Dedifferentiated amniotic fluid mesenchymal stem cell (primary cell): ENCODE measurements at regions not wholly inside any gene's neighbourhood (a gene's known extent, or its start where the extent isn't known, plus 50 kb on each side); places are given as distances from the start of the nearest gene placed in this dataset.

Experiments
- DNase-seq: peaks from one replicate; pipeline ENCODE4 v3.0.0-alpha.2; 2016; ENCODE audit errors: extremely low spot score

- no peak for DNase-seq
Observed at GRCh38 chr5:27503813-27504212, 465.4 kb upstream of the CDH9 start.

GRCh38 chr5:27502236-27502635 lies 463.9 kb upstream of the CDH9 start:
- no peak for DNase-seq

- no peak for DNase-seq
Observed at GRCh38 chr5:27497491-27497890, 459.1 kb upstream of the CDH9 start.

- no peak for DNase-seq
Observed at GRCh38 chr5:27494887-27495286, 456.5 kb upstream of the CDH9 start.

GRCh38 chr5:27491746-27492439 lies 453.5 kb upstream of the CDH9 start:
- no peak for DNase-seq

GRCh38 chr5:27491047-27491446 lies 452.7 kb upstream of the CDH9 start:
- DNase-seq, result no peak

GRCh38 chr5:27489701-27490100 lies 451.3 kb upstream of the CDH9 start:
- no peak for DNase-seq

- no peak for DNase-seq
Observed at GRCh38 chr5:27482663-27483062, 444.3 kb upstream of the CDH9 start.

GRCh38 chr5:27479859-27480258 lies 441.5 kb upstream of the CDH9 start:
- DNase-seq, result no peak

GRCh38 chr5:27477550-27477949 lies 439.2 kb upstream of the CDH9 start:
- DNase-seq, result no peak

GRCh38 chr5:27476356-27476988 lies 438.1 kb upstream of the CDH9 start:
- DNase-seq, result no peak

- no peak for DNase-seq
Observed at GRCh38 chr5:27475063-27475462, 436.7 kb upstream of the CDH9 start.

GRCh38 chr5:27474395-27474794 lies 436.0 kb upstream of the CDH9 start:
- DNase-seq, result no peak

GRCh38 chr5:27474047-27474309 lies 435.6 kb upstream of the CDH9 start:
- DNase-seq, result no peak

GRCh38 chr5:27473307-27474046 lies 435.1 kb upstream of the CDH9 start:
- DNase-seq, result no peak

- no peak for DNase-seq
Observed at GRCh38 chr5:27472871-27473270, 434.5 kb upstream of the CDH9 start.

- no peak for DNase-seq
Observed at GRCh38 chr5:27472000-27472763, 433.8 kb upstream of the CDH9 start.

GRCh38 chr5:27466959-27467358 lies 428.6 kb upstream of the CDH9 start:
- DNase-seq, result no peak

GRCh38 chr5:27465140-27465539 lies 426.8 kb upstream of the CDH9 start:
- DNase-seq, result no peak

- DNase-seq, result no peak
Observed at GRCh38 chr5:27463446-27464149, 425.2 kb upstream of the CDH9 start.

- no peak for DNase-seq
Observed at GRCh38 chr5:27462936-27463335, 424.6 kb upstream of the CDH9 start.

- no peak for DNase-seq
Observed at GRCh38 chr5:27458287-27458686, 419.9 kb upstream of the CDH9 start.
